H9 (cell line): ENCODE measurements at regions not wholly inside any gene's neighbourhood (a gene's known extent, or its start where the extent isn't known, plus 50 kb on each side); places are given as distances from the start of the nearest gene placed in this dataset.

Experiments used
- DNase-seq: peaks from one replicate; pipeline ENCODE4 v3.0.0-alpha.2; 2017
- H2AFZ ChIP-seq: one replicate; pipeline ENCODE4 v1.6.1; 2013; ENCODE audit warnings: mild to moderate bottlenecking, low read length, control low read depth, moderate library complexity
- H2AK5ac ChIP-seq: 2 replicates; pipeline ENCODE4 v1.6.1; 2013; ENCODE audit warnings: low read length, control low read depth, mixed read lengths; ENCODE audit not compliant: insufficient read length
- H2BK120ac ChIP-seq: one replicate; pipeline ENCODE4 v1.6.1; 2013; ENCODE audit warnings: low read depth, mild to moderate bottlenecking, low read length, control low read depth, inconsistent platforms; ENCODE audit not compliant: poor library complexity, severe bottlenecking
- H2BK12ac ChIP-seq: 2 replicates; pipeline ENCODE4 v1.6.1; 2013; ENCODE audit warnings: low read length, control low read depth, mixed read lengths, low read depth; ENCODE audit not compliant: insufficient read length
- H2BK15ac ChIP-seq: 2 replicates; pipeline ENCODE4 v1.6.1; 2013; ENCODE audit warnings: low read depth, low read length, control low read depth
- H2BK20ac ChIP-seq: one replicate; pipeline ENCODE4 v1.6.1; 2013; ENCODE audit warnings: low read depth, mild to moderate bottlenecking, low read length, control low read depth, inconsistent platforms; ENCODE audit not compliant: poor library complexity, severe bottlenecking
- H2BK5ac ChIP-seq: 2 replicates; pipeline ENCODE4 v1.6.1; 2013; ENCODE audit warnings: low read length, control low read depth, mixed read lengths; ENCODE audit not compliant: insufficient read length
- H3K14ac ChIP-seq: 2 replicates; pipeline ENCODE4 v1.6.1; 2013; ENCODE audit warnings: low read length, control low read depth; ENCODE audit not compliant: insufficient read depth
- H3K18ac ChIP-seq: 2 replicates; pipeline ENCODE4 v1.6.1; 2013; ENCODE audit warnings: low read depth, mild to moderate bottlenecking, mixed read lengths, low read length, control low read depth; ENCODE audit not compliant: insufficient read length
- H3K23ac ChIP-seq: 2 replicates; pipeline ENCODE4 v1.6.1; 2013; ENCODE audit warnings: low read length, control low read depth, mixed read lengths, low read depth; ENCODE audit not compliant: insufficient read length
- H3K23me2 ChIP-seq: 2 replicates; pipeline ENCODE4 v1.6.1; 2013; ENCODE audit warnings: low read depth, mild to moderate bottlenecking, mixed read lengths, low read length, control low read depth; ENCODE audit not compliant: insufficient read length, poor library complexity, severe bottlenecking
- H3K27ac ChIP-seq: 2 replicates; pipeline ENCODE4 v1.5.1; 2013; ENCODE audit warnings: low read length, control low read depth, mixed read lengths, low read depth; ENCODE audit not compliant: insufficient read length
- H3K27me3 ChIP-seq: 2 replicates; pipeline ENCODE4 v1.6.1; 2013; ENCODE audit warnings: low read length, control low read depth, inconsistent platforms; ENCODE audit not compliant: insufficient read depth
- H3K4ac ChIP-seq: 2 replicates; pipeline ENCODE4 v1.6.1; 2013; ENCODE audit warnings: low read depth, mild to moderate bottlenecking, control low read depth, inconsistent platforms, low read length, moderate library complexity
- H3K4me1 ChIP-seq: 2 replicates; pipeline ENCODE4 v1.6.1; 2013; ENCODE audit warnings: low read length, control low read depth, inconsistent platforms; ENCODE audit not compliant: insufficient read depth
- H3K4me2 ChIP-seq: 2 replicates; pipeline ENCODE4 v1.6.1; 2013; ENCODE audit warnings: low read length, control low read depth, mixed read lengths; ENCODE audit not compliant: insufficient read length, insufficient read depth
- H3K56ac ChIP-seq: 2 replicates; pipeline ENCODE4 v1.6.1; 2013; ENCODE audit warnings: low read depth, mild to moderate bottlenecking, mixed read lengths, low read length, control low read depth; ENCODE audit not compliant: insufficient read length
- H3K79me1 ChIP-seq: 2 replicates; pipeline ENCODE4 v1.6.1; 2013; ENCODE audit warnings: low read depth, mild to moderate bottlenecking, moderate library complexity, low read length, control low read depth, inconsistent platforms; ENCODE audit not compliant: insufficient read depth, poor library complexity, severe bottlenecking
- H3K79me2 ChIP-seq: 2 replicates; pipeline ENCODE4 v1.6.1; 2013; ENCODE audit warnings: low read length, control low read depth, inconsistent platforms; ENCODE audit not compliant: insufficient read depth
- H3K9ac ChIP-seq: 2 replicates; pipeline ENCODE4 v1.6.1; 2013; ENCODE audit warnings: low read length, control low read depth, mixed read lengths; ENCODE audit not compliant: insufficient read length; ENCODE audit errors: extremely low read depth
- H3K9me3 ChIP-seq: one replicate; pipeline ENCODE4 v1.6.1; 2013; ENCODE audit warnings: low read depth, low read length, inconsistent platforms; ENCODE audit not compliant: control insufficient read depth
- H3T11ph ChIP-seq: one replicate; pipeline ENCODE4 v1.6.1; 2013; ENCODE audit warnings: mild to moderate bottlenecking, low read length, control low read depth, inconsistent platforms
- H4K20me1 ChIP-seq: one replicate; pipeline ENCODE4 v1.6.1; 2013; ENCODE audit not compliant: control insufficient read depth, insufficient read length, insufficient read depth
- H4K5ac ChIP-seq: 2 replicates; pipeline ENCODE4 v1.6.1; 2013; ENCODE audit warnings: low read depth, mild to moderate bottlenecking, mixed read lengths, low read length, control low read depth; ENCODE audit not compliant: insufficient read length
- H4K8ac ChIP-seq: replicated peaks from 2 replicates; pipeline ENCODE4 v1.6.1; 2013; ENCODE audit warnings: low read length, control low read depth, mixed read lengths, low read depth; ENCODE audit not compliant: insufficient read length
- H4K91ac ChIP-seq: 2 replicates; pipeline ENCODE4 v1.6.1; 2013; ENCODE audit warnings: low read depth, mild to moderate bottlenecking, moderate library complexity, mixed read lengths, low read length, control low read depth; ENCODE audit not compliant: insufficient read length
- H3K27ac Mint-ChIP-seq, 3 experiments: 2 replicates in 2 of 3; 3 replicates in 1 of 3; pipeline ENCODE4 v1.8.0; 2020 to 2021; ENCODE audit warnings: mixed read lengths in 3 of 3, mild to moderate bottlenecking in 1 of 3, moderate library complexity in 1 of 3
- H3K27me3 Mint-ChIP-seq: 2 replicates; pipeline ENCODE4 v1.8.0; 2021; ENCODE audit warnings: low read depth, mild to moderate bottlenecking, moderate library complexity, mixed read lengths
- H3K36me3 Mint-ChIP-seq, 3 experiments: 2 replicates in 2 of 3; 3 replicates in 1 of 3; pipeline ENCODE4 v1.8.0; 2020 to 2021; ENCODE audit warnings: low read depth in 3 of 3, mixed read lengths in 3 of 3; ENCODE audit not compliant: insufficient read depth in 1 of 3
- H3K4me1 Mint-ChIP-seq, 2 experiments: 2 replicates each; pipeline ENCODE4 v1.8.0; 2020; ENCODE audit warnings: mixed read lengths in 2 of 2
- H3K4me3 Mint-ChIP-seq, 2 experiments: 2 replicates in 1 of 2; 3 replicates in 1 of 2; pipeline ENCODE4 v1.8.0; 2020 to 2021; ENCODE audit warnings: mild to moderate bottlenecking in 2 of 2, mixed read lengths in 2 of 2, moderate library complexity in 1 of 2
- H3K9me3 Mint-ChIP-seq, 2 experiments: 2 replicates in 1 of 2; 3 replicates in 1 of 2; pipeline ENCODE4 v1.8.0; 2020; ENCODE audit warnings: mild to moderate bottlenecking in 2 of 2, mixed read lengths in 2 of 2, moderate library complexity in 1 of 2
- CTCF ChIP-seq: fragments of 200-600 bp; sonication (generic); conservative IDR thresholded peaks from 3 replicates; pipeline ENCODE4 v1.8.0; 2021; ENCODE audit warnings: antibody characterized with exemption, mild to moderate bottlenecking
- WGBS: extraction: QIAGEN DNeasy Blood & Tissue Kit; methylation state at CpG from one replicate; pipeline ENCODE4 v1.1.7; 2013; ENCODE audit warnings: missing lambda C conversion rate, low lambda C conversion rate, mixed read lengths; ENCODE audit not compliant: insufficient read length; ENCODE audit errors: extremely low coverage; 5-methylcytosine and 5-hydroxymethylcytosine counted together

- Histone ChIP-seq H3K4me1 (no peaks in the 10 kb centered on the region), H3K27ac (no peak overlapping the region), H2BK20ac (no peak overlapping the region), H3K27me3 (no peaks in the 10 kb centered on the region), H4K91ac (no peak overlapping the region), H3K23ac (no peak overlapping the region), H2BK5ac (no peak overlapping the region), H4K5ac (no peak overlapping the region), H3K9ac (no peak overlapping the region), H2BK12ac (no peak overlapping the region), H3K4ac (no peak overlapping the region), H2BK120ac (no peak overlapping the region), H3T11ph (no peak overlapping the region), H4K20me1 (no peaks in the 10 kb centered on the region), H4K8ac (no peak overlapping the region), H3K79me2 (no peaks in the 10 kb centered on the region), H2AFZ (no peak overlapping the region), H3K56ac (no peak overlapping the region), H3K79me1 (no peaks in the 10 kb centered on the region), H3K4me2 (no peak overlapping the region), H3K14ac (no peak overlapping the region), H3K23me2 (no peaks in the 10 kb centered on the region), H2AK5ac (no peak overlapping the region), H3K18ac (no peak overlapping the region), H3K9me3 (peaks cover 11% of the 10 kb centered on the region), H2BK15ac (no peak overlapping the region)
- Mint-ChIP-seq H3K4me3 (no peak overlapping the region), H3K27ac (no peak overlapping the region), H3K36me3 (no peaks in the 10 kb centered on the region; a peak in 1 of 7 replicates), H3K27me3 (peaks cover 3% of the 10 kb centered on the region), H3K4me1 (no peaks in the 10 kb centered on the region), H3K9me3 (peaks cover 0 to 59% of the 10 kb centered on the region in 2 experiments; a peak in 2 of 5 replicates)
- WGBS: no CpG with 5 or more reads among the region's 3 CpGs
- TF ChIP-seq CTCF: no peak
- no peak for DNase-seq
Measured at GRCh38 chrX:137172317-137172948, 138.6 kb upstream of the GPR101 start.
